Aorta (tissue), 5 donors: ENCODE measurements at regions not wholly inside any gene's neighbourhood (a gene's known extent, or its start where the extent isn't known, plus 50 kb on each side); places are given as distances from the start of the nearest gene placed in this dataset.
A peak's percentile ranks its signal among the peaks of the same experiment; 100 is the strongest.

Experiments used
- ATAC-seq: fragments of 200-7000 bp; cut with Tn5 transposase; one replicate; pipeline ENCODE4 v1.9.1; 2022; ENCODE audit warnings: moderate library complexity; ENCODE audit not compliant: low FRiP score
- DNase-seq, 2 donors: peaks; one replicate each; pipeline ENCODE4 v3.0.0-alpha.2; 2020
- H3K27ac ChIP-seq, 2 donors: one replicate each; pipeline ENCODE4 v1.5.1; 2013; ENCODE audit warnings: low read length in 2 of 2, mild to moderate bottlenecking in 2 of 2, moderate library complexity in 2 of 2, control low read depth in 1 of 2, inconsistent platforms in 1 of 2, low read depth in 1 of 2
- H3K27me3 ChIP-seq, 2 donors: one replicate each; pipeline ENCODE4 v1.6.1; 2013; ENCODE audit warnings: control low read depth in 1 of 2, low read length in 1 of 2, mild to moderate bottlenecking in 1 of 2, moderate library complexity in 1 of 2; ENCODE audit not compliant: insufficient read depth in 2 of 2, control insufficient read depth in 1 of 2
- H3K36me3 ChIP-seq, 2 donors: one replicate each; pipeline ENCODE4 v1.6.1; 2013; ENCODE audit warnings: control low read depth in 1 of 2, low read length in 1 of 2, mild to moderate bottlenecking in 1 of 2; ENCODE audit not compliant: insufficient read depth in 2 of 2, control insufficient read depth in 1 of 2
- H3K4me1 ChIP-seq, 2 donors: one replicate each; pipeline ENCODE4 v1.6.1; 2013; ENCODE audit warnings: low read length in 2 of 2, control low read depth in 1 of 2, mild to moderate bottlenecking in 1 of 2, moderate library complexity in 1 of 2; ENCODE audit not compliant: insufficient read depth in 2 of 2, control insufficient read depth in 1 of 2
- H3K4me3 ChIP-seq, 2 donors: one replicate each; pipeline ENCODE4 v1.5.1; 2013; ENCODE audit warnings: low read length in 2 of 2, control low read depth in 1 of 2, mild to moderate bottlenecking in 1 of 2
- H3K9me3 ChIP-seq: one replicate; pipeline ENCODE4 v1.6.1; 2013; ENCODE audit warnings: mild to moderate bottlenecking, low read length; ENCODE audit not compliant: control insufficient read depth
- WGBS, 2 donors: extraction: QIAGEN DNeasy Blood & Tissue Kit; methylation state at CpG; one replicate each; pipeline ENCODE4 v1.1.7; 2013; 5-methylcytosine and 5-hydroxymethylcytosine counted together
- intact Hi-C, 2 donors: fragments of 100-400 bp; cut with DNase I; formaldehyde crosslinking; loops; one replicate each; pipeline versions ENCODE4 v1.14.2 to v1.15.0; 2022
- donor health status: healthy with polysubstance abuse.
- donor health status: Bipolar disorder and iron deficiency.
- donor health status: DM: no; HTN: no; CAD: no.
- donor health status: DM: no; HTN: no; CAD: no.
- donor health status: DM: yes; HTN: yes; CAD: no.

DNA sequence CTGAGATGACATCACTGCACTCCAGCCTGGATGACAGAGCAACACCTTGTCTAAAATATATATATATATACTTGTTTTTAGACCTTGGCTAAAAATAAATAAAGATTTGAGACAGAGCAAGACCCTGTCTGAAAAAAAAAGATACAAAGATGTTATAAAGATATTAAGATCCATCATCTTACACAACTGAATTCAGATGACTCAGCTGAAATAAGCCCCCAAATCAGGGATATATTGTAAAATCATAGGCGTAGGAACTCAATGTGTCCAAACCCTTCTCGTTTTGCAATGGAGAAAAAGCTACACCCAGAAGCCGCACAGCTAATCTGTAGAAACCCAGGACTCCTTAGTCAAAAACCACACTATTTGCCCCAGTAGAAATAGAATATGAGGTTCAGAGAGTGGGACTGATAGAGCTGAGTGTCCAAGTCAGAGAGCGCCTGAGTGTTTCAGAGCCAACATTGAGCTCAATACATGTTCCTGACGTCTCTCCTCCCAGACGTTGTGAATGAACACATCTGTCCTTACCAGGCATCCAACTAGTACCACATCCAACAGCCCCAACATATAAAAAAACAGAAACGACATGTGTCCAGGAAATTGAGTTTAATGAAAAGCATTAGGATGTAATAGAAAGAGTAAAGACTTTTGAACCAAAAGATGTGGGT is 207.9 kb upstream of the BLID start:
- 74 to 76% methylated on average over 7 of the region's 7 CpGs for WGBS, 2 donors
- H3K4me1 ChIP-seq = peaks cover 2 to 4% of the 10 kb centered on the region in 2 donors
- intact Hi-C loops = no loop called here
- DNase-seq = no peak
- no peaks in the 10 kb centered on the region for H3K9me3 ChIP-seq
- no peak for ATAC-seq
- H3K4me3 ChIP-seq = no peak overlapping the region
- no peaks in the 10 kb centered on the region for H3K36me3 ChIP-seq
- no peak overlapping the region for H3K27ac ChIP-seq
- no peaks in the 10 kb centered on the region for H3K27me3 ChIP-seq

DNA sequence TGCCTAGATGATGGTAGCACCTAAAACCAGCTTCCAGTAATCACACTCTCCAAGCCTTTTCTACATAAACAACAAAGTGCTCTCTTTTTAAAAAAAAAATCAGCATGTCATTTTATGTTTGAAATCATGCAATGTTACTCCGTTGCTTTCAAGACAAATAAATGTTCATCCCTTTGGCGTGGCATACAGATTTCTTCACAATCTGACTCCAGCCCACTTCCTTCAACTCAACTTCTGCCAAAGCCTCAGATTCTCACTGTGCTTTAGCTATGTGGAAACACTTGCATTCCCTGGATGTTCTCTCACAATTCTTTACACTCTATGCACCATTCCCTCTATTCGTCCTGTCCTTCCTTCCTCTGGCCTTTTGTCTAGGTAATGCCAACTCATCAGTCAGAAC is 206.3 kb upstream of the BLID start:
- Histone ChIP-seq H3K4me1 (peaks cover 2 to 6% of the 10 kb centered on the region in 2 donors), H3K4me3 (no peak overlapping the region), H3K27me3 (no peaks in the 10 kb centered on the region), H3K9me3 (no peaks in the 10 kb centered on the region), H3K36me3 (no peaks in the 10 kb centered on the region), H3K27ac (no peak overlapping the region)
- intact Hi-C loops = no loop called here
- DNase-seq (no peak), ATAC-seq (peak; percentile 62)
- WGBS, 2 donors = 6 to 14% methylated on average over 3 of the region's 3 CpGs

DNA sequence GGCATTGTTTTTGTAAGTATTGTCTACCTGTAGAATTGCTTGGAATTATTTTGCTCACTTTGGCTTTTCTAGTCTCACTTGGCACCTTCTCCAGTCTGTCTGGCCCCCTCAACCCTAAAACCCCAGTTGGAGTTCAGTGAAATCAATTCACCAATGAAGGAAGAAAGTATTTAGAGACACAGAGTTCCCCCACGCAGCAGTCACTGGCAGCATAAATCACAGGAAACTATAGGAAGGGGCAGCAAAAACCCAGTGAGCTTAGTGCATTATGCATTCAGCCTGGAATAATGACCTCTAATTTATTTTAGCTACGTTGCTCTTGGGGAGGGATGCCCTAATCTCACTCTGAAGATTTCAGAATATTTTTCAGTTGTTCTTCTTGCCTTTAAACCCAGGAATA is 204.7 kb upstream of the BLID start:
- Histone ChIP-seq H3K27ac (no peak overlapping the region), H3K4me1 (peaks cover 2 to 6% of the 10 kb centered on the region in 2 donors), H3K9me3 (no peaks in the 10 kb centered on the region), H3K4me3 (no peak overlapping the region), H3K36me3 (no peaks in the 10 kb centered on the region), H3K27me3 (no peaks in the 10 kb centered on the region)
- 52 to 64% methylated on average over 2 of the region's 2 CpGs for WGBS, 2 donors
- intact Hi-C loops = no loop called here
- DNase-seq (no peak), ATAC-seq (no peak)

DNA sequence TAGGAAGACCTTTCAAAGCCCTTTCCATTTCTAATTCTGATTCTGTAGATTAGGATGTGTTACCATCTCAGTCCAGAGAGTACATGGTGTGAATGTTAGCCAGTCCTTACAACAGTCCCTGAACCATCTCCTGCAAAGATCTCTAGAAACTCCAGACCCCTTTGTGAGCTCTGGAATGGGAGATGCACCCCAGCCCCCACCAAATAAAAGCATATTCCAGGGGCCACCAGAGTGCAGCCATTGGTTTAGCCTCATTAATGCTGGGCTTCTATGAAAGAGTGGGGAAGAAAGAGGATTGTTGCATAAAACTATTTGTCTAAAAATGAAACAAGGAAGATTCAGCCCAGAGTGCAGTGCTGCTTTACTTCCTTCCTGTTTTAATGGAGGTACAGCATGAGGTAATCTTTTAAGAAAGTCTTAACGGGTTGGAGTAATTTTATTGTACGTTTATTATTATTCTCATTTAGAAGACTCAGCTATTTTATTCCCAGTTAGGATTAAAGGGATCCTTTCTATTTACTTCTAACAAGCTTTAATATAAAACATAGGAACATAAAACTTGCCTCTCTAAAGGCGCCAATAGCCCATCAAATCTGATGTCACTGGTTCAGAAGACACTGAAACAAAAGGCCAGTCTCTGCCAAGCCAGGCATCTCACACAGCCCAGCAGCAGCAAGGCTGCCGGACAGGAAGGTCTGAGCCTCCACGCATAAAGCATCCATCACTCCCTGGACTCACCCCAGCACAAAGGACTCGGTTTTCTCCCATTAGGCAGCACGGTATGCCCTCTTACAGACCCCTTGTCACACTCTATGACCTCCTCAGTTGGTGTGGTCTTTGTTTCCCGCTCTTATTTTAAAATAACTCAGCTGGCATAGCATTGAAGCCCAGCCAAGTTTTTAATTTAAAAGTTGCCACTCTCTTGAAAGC is 203.9 kb upstream of the BLID start:
- WGBS, 2 donors = 49 to 52% methylated on average over 8 of the region's 8 CpGs
- peak overlapping the region in 1 of 2 donors; percentile 33 for H3K27ac ChIP-seq
- H3K27me3 ChIP-seq = no peaks in the 10 kb centered on the region
- H3K4me1 ChIP-seq = peaks cover 3 to 6% of the 10 kb centered on the region in 2 donors
- H3K9me3 ChIP-seq = no peaks in the 10 kb centered on the region
- H3K36me3 ChIP-seq = no peaks in the 10 kb centered on the region
- intact Hi-C loops = no loop called here
- ATAC-seq (no peak), DNase-seq (no peak)
- H3K4me3 ChIP-seq = no peak overlapping the region

DNA sequence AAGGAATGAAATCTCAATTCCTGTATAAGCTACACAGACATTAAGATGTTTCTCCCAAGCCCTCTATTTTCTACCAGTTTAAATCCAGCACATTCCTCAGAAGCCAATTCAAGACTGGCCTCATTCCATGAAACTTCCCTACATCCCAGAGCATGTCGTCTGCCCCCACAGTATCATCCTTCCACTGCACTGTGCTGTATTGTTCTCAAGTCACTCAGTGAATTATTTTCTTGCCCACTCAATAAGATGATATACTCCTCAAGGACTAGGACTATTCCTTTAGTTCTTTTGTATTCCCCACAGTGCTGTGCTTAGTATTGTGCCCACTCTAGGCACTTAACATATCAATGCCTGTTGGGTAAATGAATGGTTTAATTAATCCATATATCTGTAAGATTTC is 203.1 kb upstream of the BLID start:
- WGBS, 2 donors = 0 to 6% methylated on average over 1 of the region's 1 CpG

DNA sequence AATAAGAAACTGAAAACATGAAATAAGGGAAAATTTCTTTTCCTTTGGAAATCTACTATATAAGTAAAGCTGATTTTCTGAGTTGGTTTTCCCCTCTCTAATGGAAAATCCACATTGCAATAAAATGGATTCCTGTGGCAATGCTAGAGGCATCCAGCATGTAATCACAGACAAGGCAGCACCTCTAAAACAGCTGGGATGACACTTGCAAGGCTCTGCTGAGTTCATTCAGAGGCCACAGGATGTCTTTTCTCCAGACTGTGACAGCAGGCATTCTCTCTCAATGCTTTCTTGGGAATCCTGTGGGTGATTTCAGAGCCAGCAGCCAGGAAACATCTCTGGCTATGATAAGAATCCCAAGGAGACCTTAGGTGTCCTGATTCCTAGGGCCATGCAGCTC is 201.3 kb upstream of the BLID start:
- no peak overlapping the region for H3K27ac ChIP-seq
- no peak for ATAC-seq

More for the DNA sequence above, 203.1 kb upstream of the BLID start:
- H3K27ac ChIP-seq = no peak overlapping the region
- ATAC-seq (no peak), DNase-seq (no peak)
- H3K9me3 ChIP-seq = no peaks in the 10 kb centered on the region
- H3K4me1 ChIP-seq = peaks cover 3 to 8% of the 10 kb centered on the region in 2 donors
- H3K36me3 ChIP-seq = no peaks in the 10 kb centered on the region
- H3K4me3 ChIP-seq = no peak overlapping the region
- no peaks in the 10 kb centered on the region for H3K27me3 ChIP-seq
- intact Hi-C loops = no loop called here

DNA sequence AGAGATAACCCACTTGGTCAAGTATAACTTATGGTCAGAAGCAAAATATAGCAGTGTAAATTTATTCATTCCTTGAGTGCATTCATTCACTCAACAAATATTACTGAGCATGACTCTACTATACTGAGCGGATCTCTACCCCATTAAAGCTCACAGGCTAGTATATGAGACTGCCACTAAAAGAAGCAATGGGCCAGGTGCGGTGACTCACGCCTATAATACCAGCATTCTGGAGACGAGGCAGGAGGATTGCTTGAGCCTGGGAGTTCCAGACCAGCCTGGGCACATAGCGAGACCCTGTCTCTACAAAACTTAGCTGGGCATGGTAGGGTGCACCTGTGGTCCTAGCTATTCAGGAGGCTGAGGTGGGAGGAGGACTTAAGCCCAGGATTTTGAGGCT is 197.6 kb upstream of the BLID start:
- Histone ChIP-seq H3K27me3 (no peaks in the 10 kb centered on the region), H3K27ac (no peak overlapping the region), H3K9me3 (no peaks in the 10 kb centered on the region), H3K4me1 (peaks cover 3 to 9% of the 10 kb centered on the region in 2 donors), H3K36me3 (no peaks in the 10 kb centered on the region), H3K4me3 (no peak overlapping the region)
- WGBS, 2 donors = 85 to 88% methylated on average over 5 of the region's 5 CpGs
- ATAC-seq (no peak), DNase-seq (no peak)
- intact Hi-C loops = no loop called here

More for the DNA sequence above, 201.3 kb upstream of the BLID start:
- intact Hi-C loops = no loop called here
- peaks cover 2 to 10% of the 10 kb centered on the region in 2 donors for H3K4me1 ChIP-seq
- no peaks in the 10 kb centered on the region for H3K9me3 ChIP-seq
- no peak overlapping the region for H3K4me3 ChIP-seq
- no peak for DNase-seq
- H3K36me3 ChIP-seq = no peaks in the 10 kb centered on the region
- H3K27me3 ChIP-seq = no peaks in the 10 kb centered on the region

DNA sequence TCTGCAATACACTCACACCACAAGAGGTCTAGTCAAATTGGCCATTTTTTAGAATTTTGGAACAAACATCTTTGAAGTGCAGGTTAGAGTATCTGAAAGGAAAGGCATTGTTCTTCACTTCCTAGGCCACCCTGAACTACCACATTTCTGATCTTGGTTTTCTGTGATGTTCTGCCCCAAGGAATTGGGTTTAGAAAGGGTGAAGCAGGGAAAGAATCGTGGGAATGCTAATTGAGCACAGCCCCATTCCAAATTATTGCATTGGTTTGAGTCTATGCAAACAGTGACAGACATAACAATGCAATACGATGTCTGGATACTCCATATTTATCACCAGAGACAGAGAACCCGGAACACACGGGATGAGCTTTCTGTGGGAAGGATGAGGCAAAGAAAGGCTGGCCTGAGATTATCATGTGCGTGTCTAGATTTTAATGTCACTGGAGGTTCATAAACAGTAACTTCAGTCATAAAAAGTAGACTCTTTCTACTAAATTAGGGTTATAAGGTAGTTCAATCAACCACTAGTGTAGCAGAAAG is 195.3 kb upstream of the BLID start:
- H3K36me3 ChIP-seq = no peaks in the 10 kb centered on the region
- H3K4me3 ChIP-seq = no peak overlapping the region
- intact Hi-C loops = no loop called here
- peak overlapping the region; percentile 73 to 83 for H3K27ac ChIP-seq
- H3K9me3 ChIP-seq = no peaks in the 10 kb centered on the region
- peaks cover 3 to 9% of the 10 kb centered on the region in 2 donors for H3K4me1 ChIP-seq
- 79 to 87% methylated on average over 5 of the region's 5 CpGs for WGBS, 2 donors
- DNase-seq (no peak), ATAC-seq (no peak)
- no peaks in the 10 kb centered on the region for H3K27me3 ChIP-seq
